OCI-LY7 (cell line): ENCODE measurements at regions not wholly inside any gene's neighbourhood (a gene's known extent, or its start where the extent isn't known, plus 50 kb on each side); places are given as distances from the start of the nearest gene placed in this dataset.

ENCODE experiments used
- CTCF ChIP-seq: fragments of 200-600 bp; sonication (generic); conservative IDR thresholded peaks from 2 replicates; pipeline ENCODE4 v1.5.1; 2014; ENCODE audit warnings: mild to moderate bottlenecking, antibody characterized with exemption, low read length, moderate library complexity, mixed read lengths
- EZH2phosphoT487 ChIP-seq: fragments of 200-600 bp; sonication (generic); IDR thresholded peaks from 2 replicates; pipeline ENCODE4 v1.6.1; 2018; ENCODE audit warnings: low read depth, borderline replicate concordance, mild to moderate bottlenecking, mixed run types, antibody characterized with exemption, low read length, moderate library complexity, mixed read lengths

- TF ChIP-seq CTCF (no peak), EZH2phosphoT487 (no peak)
Observed at GRCh38 chr13:71015516-71015915, 851.5 kb downstream of the DACH1 start.
